Thoracic aorta (tissue), 2 donors: ENCODE measurements at regions not wholly inside any gene's neighbourhood (a gene's known extent, or its start where the extent isn't known, plus 50 kb on each side); places are given as distances from the start of the nearest gene placed in this dataset.
"Not testable (repeated sequence)": the region's sequence is repeated elsewhere in the genome, so short reads cannot be mapped to it uniquely, and the experiment has no call there.

Source experiments
- ATAC-seq: fragments of 150-250 bp; one replicate; pipeline ENCODE4 v1.8.0; 2017; ENCODE audit warnings: low read depth; ENCODE audit not compliant: insufficient number of reproducible peaks, low FRiP score
- DNase-seq: peaks from one replicate; pipeline ENCODE4 v3.0.0-alpha.2; 2020; ENCODE audit warnings: low spot score
- H3K27ac ChIP-seq, 2 donors: fragments of 200-600 bp; sonication (generic); 1 replicate in 1 of 2; 2 replicates in 1 of 2; pipeline ENCODE4 v1.5.1; 2016; ENCODE audit warnings: mild to moderate bottlenecking in 2 of 2, moderate library complexity in 2 of 2
- H3K27me3 ChIP-seq: fragments of 200-600 bp; sonication (generic); replicated peaks from 2 replicates; pipeline ENCODE4 v1.6.0; 2016; ENCODE audit warnings: mild to moderate bottlenecking; ENCODE audit not compliant: insufficient read depth
- H3K36me3 ChIP-seq: fragments of 200-600 bp; sonication (generic); one replicate; pipeline ENCODE4 v1.5.1; 2016
- H3K4me1 ChIP-seq, 2 donors: fragments of 200-600 bp; sonication (generic); 1 replicate in 1 of 2; 2 replicates in 1 of 2; pipeline versions ENCODE4 v1.5.1 to v1.6.0; 2016; ENCODE audit warnings: low read depth in 2 of 2, mild to moderate bottlenecking in 1 of 2; ENCODE audit not compliant: control insufficient read depth in 1 of 2
- H3K4me3 ChIP-seq: fragments of 200-600 bp; sonication (generic); 2 replicates; pipeline ENCODE4 v1.5.1; 2016; ENCODE audit warnings: mild to moderate bottlenecking
- H3K9me3 ChIP-seq: fragments of 200-600 bp; sonication (generic); 2 replicates; pipeline ENCODE4 v1.5.1; 2016
- CTCF ChIP-seq: fragments of 200-600 bp; sonication (generic); IDR thresholded peaks from one replicate; pipeline ENCODE4 v1.5.1; 2019; ENCODE audit warnings: antibody characterized with exemption

GRCh38 chr11:79616392-79616851, 175.6 kb upstream of the TENM4 start:
- DNase-seq = no peak
- no peaks in the 10 kb centered on the region for H3K9me3 ChIP-seq
- H3K27ac ChIP-seq = no peak overlapping the region
- no peaks in the 10 kb centered on the region for H3K4me1 ChIP-seq
- no peak for ATAC-seq
- no peak overlapping the region for H3K4me3 ChIP-seq
- H3K36me3 ChIP-seq = no peaks in the 10 kb centered on the region
- H3K27me3 ChIP-seq = no peaks in the 10 kb centered on the region
- TF ChIP-seq CTCF = no peak

GRCh38 chr11:79615425-79615824, 174.6 kb upstream of the TENM4 start:
- Histone ChIP-seq H3K36me3 (no peaks in the 10 kb centered on the region), H3K4me1 (no peaks in the 10 kb centered on the region), H3K27ac (no peak overlapping the region), H3K9me3 (no peaks in the 10 kb centered on the region), H3K27me3 (no peaks in the 10 kb centered on the region), H3K4me3 (no peak overlapping the region)
- DNase-seq (no peak), ATAC-seq (no peak)
- TF ChIP-seq CTCF = no peak

- TF ChIP-seq CTCF = no peak
- no peaks in the 10 kb centered on the region for H3K27me3 ChIP-seq
- ATAC-seq = no peak
- no peak for DNase-seq
- no peaks in the 10 kb centered on the region for H3K36me3 ChIP-seq
- no peak overlapping the region for H3K27ac ChIP-seq
- H3K9me3 ChIP-seq = no peaks in the 10 kb centered on the region
- no peaks in the 10 kb centered on the region for H3K4me1 ChIP-seq
- no peak overlapping the region for H3K4me3 ChIP-seq
Observed at GRCh38 chr11:79610678-79611077, 169.8 kb upstream of the TENM4 start.

- Histone ChIP-seq H3K4me3 (no peak overlapping the region), H3K36me3 (no peaks in the 10 kb centered on the region), H3K27ac (no peak overlapping the region), H3K4me1 (no peaks in the 10 kb centered on the region), H3K9me3 (no peaks in the 10 kb centered on the region), H3K27me3 (no peaks in the 10 kb centered on the region)
- TF ChIP-seq CTCF = no peak
- no peak for ATAC-seq
- DNase-seq = no peak
Observed at GRCh38 chr11:79610139-79610538, 169.3 kb upstream of the TENM4 start.

- H3K27me3 ChIP-seq = no peaks in the 10 kb centered on the region
- no peak for TF ChIP-seq CTCF
- no peaks in the 10 kb centered on the region for H3K36me3 ChIP-seq
- ATAC-seq (no peak), DNase-seq (no peak)
- no peak overlapping the region for H3K27ac ChIP-seq
- no peak overlapping the region for H3K4me3 ChIP-seq
- H3K4me1 ChIP-seq = no peaks in the 10 kb centered on the region
- no peaks in the 10 kb centered on the region for H3K9me3 ChIP-seq
Observed at GRCh38 chr11:79609511-79609910, 168.7 kb upstream of the TENM4 start.

GRCh38 chr11:79606461-79606860, 165.6 kb upstream of the TENM4 start:
- not testable (repeated sequence) for H3K27ac ChIP-seq, ATAC-seq, DNase-seq, H3K36me3 ChIP-seq, H3K4me3 ChIP-seq, H3K9me3 ChIP-seq, H3K4me1 ChIP-seq, H3K27me3 ChIP-seq
